Omental fat pad (tissue), 3 donors: ENCODE measurements at regions not wholly inside any gene's neighbourhood (a gene's known extent, or its start where the extent isn't known, plus 50 kb on each side); places are given as distances from the start of the nearest gene placed in this dataset.

ENCODE experiments used
- ATAC-seq: fragments of 150-250 bp; one replicate; pipeline ENCODE4 v1.9.1; 2016; ENCODE audit warnings: mild to moderate bottlenecking, moderate library complexity; ENCODE audit not compliant: low FRiP score
- DNase-seq: peaks from one replicate; pipeline ENCODE4 v3.0.0-alpha.2; 2019; ENCODE audit warnings: low spot score
- CTCF ChIP-seq, 3 donors: fragments of 450-650 bp; IDR thresholded peaks; one replicate each; pipeline ENCODE4 v1.5.1; 2016 to 2017; ENCODE audit warnings: antibody characterized with exemption in 3 of 3, mild to moderate bottlenecking in 3 of 3, moderate library complexity in 2 of 3

- TF ChIP-seq CTCF (IDR thresholded peaks at IDR 0.05), result no peak
- ATAC-seq, result no peak
- DNase-seq, result no peak
Observed at GRCh38 chr4:135281230-135281629, 1079.6 kb upstream of the PABPC4L start.

GRCh38 chr4:135277980-135278315 lies 1076.4 kb upstream of the PABPC4L start:
- TF ChIP-seq CTCF (IDR thresholded peaks at IDR 0.05), result no peak
- ATAC-seq (no peak), DNase-seq (no peak)

- no peak for DNase-seq
- ATAC-seq, result no peak
- TF ChIP-seq CTCF (IDR thresholded peaks at IDR 0.05), result no peak
Observed at GRCh38 chr4:135277068-135277979, 1075.7 kb upstream of the PABPC4L start.

- no peak for TF ChIP-seq CTCF (IDR thresholded peaks at IDR 0.05)
- ATAC-seq (no peak), DNase-seq (no peak)
Observed at GRCh38 chr4:135274416-135274815, 1072.8 kb upstream of the PABPC4L start.

- DNase-seq, result no peak
- TF ChIP-seq CTCF (IDR thresholded peaks at IDR 0.05), result no peak
Observed at GRCh38 chr4:135269125-135269890, 1067.7 kb upstream of the PABPC4L start.

GRCh38 chr4:135268369-135268768 lies 1066.8 kb upstream of the PABPC4L start:
- DNase-seq (no peak), ATAC-seq (no peak)
- TF ChIP-seq CTCF (IDR thresholded peaks at IDR 0.05), result no peak

More at GRCh38 chr4:135269125-135269890, 1067.7 kb upstream of the PABPC4L start:
- no peak for ATAC-seq
